IMR-90 (cell line): ENCODE measurements at regions not wholly inside any gene's neighbourhood (a gene's known extent, or its start where the extent isn't known, plus 50 kb on each side); places are given as distances from the start of the nearest gene placed in this dataset.

Experiments
- ATAC-seq: fragments of 200-7000 bp; cut with Tn5 transposase; 2 replicates; pipeline ENCODE4 v1.9.1; 2020; ENCODE audit warnings: low read depth, mild to moderate bottlenecking, moderate library complexity
- BruUV-seq: library from RNA; stranded (reverse); fragments of 400-500 nt; replicated peaks from 2 replicates; lab custom pipeline; 2021; lab: Mats Ljungman, UMichigan
- CTCF ChIA-PET: fragments of 300-600 bp; formaldehyde crosslinking; extraction: SDS; loops from one replicate; lab custom pipeline; 2021; ENCODE audit warnings: antibody characterized with exemption; lab: Yijun Ruan, JAX
- POLR2A ChIA-PET: fragments of 300-600 bp; sonication (Branson Sonifier 250); formaldehyde crosslinking; loops from one replicate; lab custom pipeline; 2022; ENCODE audit warnings: antibody characterized with exemption; ENCODE audit not compliant: unreplicated experiment; lab: Charles Lee
- DNase-seq: peaks from one replicate; pipeline ENCODE4 v3.0.0; 2013
- H2AFZ ChIP-seq: replicated peaks from 2 replicates; pipeline ENCODE3; 2013; ENCODE audit warnings: low read length, mild to moderate bottlenecking; ENCODE audit not compliant: poor library complexity
- H2AK5ac ChIP-seq: 2 replicates; pipeline ENCODE4 v1.6.1; 2013; ENCODE audit warnings: low read depth, low read length, inconsistent platforms
- H2AK9ac ChIP-seq: replicated peaks from 2 replicates; pipeline ENCODE3; 2013; ENCODE audit warnings: mild to moderate bottlenecking, low read depth, low read length, moderate library complexity; ENCODE audit not compliant: poor library complexity
- H2BK120ac ChIP-seq: 2 replicates; pipeline ENCODE4 v1.6.1; 2013; ENCODE audit warnings: low read depth, low read length, inconsistent platforms
- H2BK15ac ChIP-seq: 3 replicates; pipeline ENCODE4 v1.6.1; 2013; ENCODE audit warnings: low read depth, low read length, inconsistent platforms
- H2BK20ac ChIP-seq: 2 replicates; pipeline ENCODE4 v1.6.1; 2013; ENCODE audit warnings: low read depth, mild to moderate bottlenecking, inconsistent platforms, low read length, moderate library complexity
- H2BK5ac ChIP-seq: 2 replicates; pipeline ENCODE4 v1.6.1; 2013; ENCODE audit warnings: mild to moderate bottlenecking, low read depth, low read length, inconsistent platforms; ENCODE audit not compliant: poor library complexity, severe bottlenecking
- H3K14ac ChIP-seq: replicated peaks from 2 replicates; pipeline ENCODE4 v1.6.1; 2013; ENCODE audit warnings: low read depth, low read length, inconsistent platforms
- H3K18ac ChIP-seq: 2 replicates; pipeline ENCODE4 v1.6.1; 2013; ENCODE audit warnings: low read depth, low read length, control low read depth
- H3K23ac ChIP-seq: 2 replicates; pipeline ENCODE4 v1.6.1; 2013; ENCODE audit warnings: low read depth, low read length, inconsistent platforms
- H3K27ac ChIP-seq: 2 replicates; pipeline ENCODE4 v1.5.1; 2013; ENCODE audit warnings: mild to moderate bottlenecking, control low read depth, low read length; ENCODE audit not compliant: insufficient read depth
- H3K27me3 ChIP-seq: 2 replicates; pipeline ENCODE4 v1.6.1; 2013; ENCODE audit warnings: low read length; ENCODE audit not compliant: control insufficient read depth, insufficient read depth
- H3K36me3 ChIP-seq: 2 replicates; pipeline ENCODE4 v1.6.1; 2013; ENCODE audit warnings: low read length, mixed read lengths; ENCODE audit not compliant: control insufficient read depth, insufficient read depth
- H3K4ac ChIP-seq: 2 replicates; pipeline ENCODE4 v1.6.1; 2013; ENCODE audit warnings: low read depth, low read length, inconsistent platforms
- H3K4me1 ChIP-seq: 2 replicates; pipeline ENCODE4 v1.6.1; 2013; ENCODE audit warnings: low read length, mixed read lengths; ENCODE audit not compliant: control insufficient read depth, insufficient read depth
- H3K4me2 ChIP-seq: 2 replicates; pipeline ENCODE4 v1.6.1; 2013; ENCODE audit warnings: low read depth, mild to moderate bottlenecking, control low read depth, low read length, moderate library complexity
- H3K4me3 ChIP-seq: 2 replicates; pipeline ENCODE4 v1.5.1; 2013; ENCODE audit warnings: low read depth, mild to moderate bottlenecking, control low read depth, low read length, moderate library complexity; ENCODE audit not compliant: insufficient read depth
- H3K56ac ChIP-seq: 2 replicates; pipeline ENCODE4 v1.6.1; 2013; ENCODE audit warnings: low read length, inconsistent platforms; ENCODE audit not compliant: insufficient read depth; ENCODE audit errors: extremely low read depth
- H3K79me1 ChIP-seq, 2 experiments: 2 replicates each; pipeline ENCODE4 v1.6.1; 2013; ENCODE audit warnings: low read length in 2 of 2, inconsistent platforms in 1 of 2, low read depth in 1 of 2
- H3K9ac ChIP-seq: 2 replicates; pipeline ENCODE4 v1.6.1; 2013; ENCODE audit warnings: low read depth, low read length, control low read depth
- H3K9me1 ChIP-seq: 2 replicates; pipeline ENCODE4 v1.6.1; 2013; ENCODE audit warnings: low read length, inconsistent platforms; ENCODE audit not compliant: insufficient read depth
- H3K9me3 ChIP-seq: 2 replicates; pipeline ENCODE4 v1.6.1; 2013; ENCODE audit warnings: low read length; ENCODE audit not compliant: control insufficient read depth, insufficient read depth
- H4K20me1 ChIP-seq: 2 replicates; pipeline ENCODE4 v1.6.1; 2013; ENCODE audit warnings: low read length, inconsistent platforms; ENCODE audit not compliant: insufficient read depth
- H4K5ac ChIP-seq: 2 replicates; pipeline ENCODE4 v1.6.1; 2013; ENCODE audit warnings: mild to moderate bottlenecking, low read depth, low read length, control low read depth
- H4K8ac ChIP-seq, 2 experiments: 2 replicates each; pipeline ENCODE4 v1.6.1; 2013; ENCODE audit warnings: low read depth in 2 of 2, low read length in 2 of 2, control low read depth in 1 of 2, inconsistent platforms in 1 of 2
- H4K91ac ChIP-seq: 2 replicates; pipeline ENCODE4 v1.6.1; 2013; ENCODE audit warnings: low read depth, low read length, inconsistent platforms; ENCODE audit not compliant: insufficient read depth
- BHLHE40 ChIP-seq: fragments of 150-350 bp; IDR thresholded peaks from 2 replicates; pipeline ENCODE4 v1.6.1; 2016; ENCODE audit warnings: mild to moderate bottlenecking, low read depth, low read length
- CEBPB ChIP-seq: IDR thresholded peaks from 2 replicates; pipeline ENCODE4 v1.6.1; 2012; ENCODE audit warnings: low read depth, low read length, improper control_type of control experiment
- CHD1 ChIP-seq: IDR thresholded peaks from 2 replicates; pipeline ENCODE4 v1.6.1; 2012; ENCODE audit warnings: low read depth, low read length, improper control_type of control experiment
- FOS ChIP-seq: fragments of 150-350 bp; IDR thresholded peaks from 2 replicates; pipeline ENCODE4 v1.6.1; 2016; ENCODE audit warnings: low read depth, low read length
- MAFK ChIP-seq: IDR thresholded peaks from 2 replicates; pipeline ENCODE4 v1.6.1; 2012; ENCODE audit warnings: low read depth, low read length, improper control_type of control experiment
- MAZ ChIP-seq: IDR thresholded peaks from 2 replicates; pipeline ENCODE4 v1.6.1; 2012; ENCODE audit warnings: low read depth, mild to moderate bottlenecking, low read length, improper control_type of control experiment, moderate library complexity, borderline replicate concordance
- MXI1 ChIP-seq: IDR thresholded peaks from 2 replicates; pipeline ENCODE4 v1.6.1; 2012; ENCODE audit warnings: low read depth, mild to moderate bottlenecking, low read length, moderate library complexity, borderline replicate concordance
- NFE2L2 ChIP-seq: fragments of 150-350 bp; IDR thresholded peaks from 2 replicates; pipeline ENCODE4 v1.6.1; 2016; ENCODE audit warnings: low read depth, mild to moderate bottlenecking, low read length
- POLR2A ChIP-seq: IDR thresholded peaks from 2 replicates; pipeline ENCODE4 v1.6.1; 2012; ENCODE audit warnings: mild to moderate bottlenecking, low read depth, low read length
- RAD21 ChIP-seq: IDR thresholded peaks from 2 replicates; pipeline ENCODE4 v1.6.1; 2012; ENCODE audit warnings: low read length, improper control_type of control experiment
- RCOR1 ChIP-seq: IDR thresholded peaks from 2 replicates; pipeline ENCODE4 v1.6.1; 2012; ENCODE audit warnings: mild to moderate bottlenecking, low read length, improper control_type of control experiment; ENCODE audit not compliant: insufficient replicate concordance
- RFX5 ChIP-seq: IDR thresholded peaks from 2 replicates; pipeline ENCODE4 v1.8.0; 2012; ENCODE audit warnings: low read depth, mild to moderate bottlenecking, low read length, moderate library complexity
- SMC3 ChIP-seq: fragments of 150-350 bp; IDR thresholded peaks from 2 replicates; pipeline ENCODE4 v1.6.1; 2016; ENCODE audit warnings: low read depth, mild to moderate bottlenecking, antibody characterized with exemption, low read length, moderate library complexity
- WGBS, 2 experiments: methylation state at CpG; one replicate each; pipeline versions ENCODE4 v1.1.5 to v1.1.7; 2013; ENCODE audit warnings: missing lambda C conversion rate in 2 of 2; ENCODE audit not compliant: insufficient read length in 1 of 2; ENCODE audit errors: extremely low coverage in 2 of 2; 5-methylcytosine and 5-hydroxymethylcytosine counted together
- dilution Hi-C: fragments of 300-500 bp; cut with HindIII; formaldehyde crosslinking; loops from one replicate; pipeline ENCODE4 v1.14.3; 2018; ENCODE audit warnings: low sequenced_read_pairs; ENCODE audit not compliant: unreplicated experiment
- in situ Hi-C: fragments of 300-500 bp; cut with MboI; formaldehyde crosslinking; loops from 3 replicates; pipeline ENCODE4 v1.14.3; 2019; ENCODE audit warnings: low sequenced_read_pairs, inconsistent platforms, mixed read lengths
- intact Hi-C: fragments of 100-400 bp; cut with micrococcal nuclease; formaldehyde crosslinking; loops from 2 replicates; pipeline ENCODE4 v1.10.0; 2022
- TF ChIP-seq, protein P1 (sequence below): conservative IDR thresholded peaks from 2 replicates; pipeline ENCODE4 v1.5.1; 2012; ENCODE audit warnings: mild to moderate bottlenecking, low read depth, low read length, improper control_type of control experiment
- TF ChIP-seq, protein P2 (sequence below): fragments of 150-350 bp; IDR thresholded peaks from 2 replicates; pipeline ENCODE4 v1.6.1; 2017; ENCODE audit warnings: mild to moderate bottlenecking, antibody characterized with exemption, low read length, low read depth
- TF ChIP-seq, protein P3 (sequence below): fragments of 150-350 bp; IDR thresholded peaks from 2 replicates; pipeline ENCODE4 v1.6.1; 2016; ENCODE audit warnings: low read depth, mild to moderate bottlenecking, low read length, moderate library complexity, borderline replicate concordance

DNA sequence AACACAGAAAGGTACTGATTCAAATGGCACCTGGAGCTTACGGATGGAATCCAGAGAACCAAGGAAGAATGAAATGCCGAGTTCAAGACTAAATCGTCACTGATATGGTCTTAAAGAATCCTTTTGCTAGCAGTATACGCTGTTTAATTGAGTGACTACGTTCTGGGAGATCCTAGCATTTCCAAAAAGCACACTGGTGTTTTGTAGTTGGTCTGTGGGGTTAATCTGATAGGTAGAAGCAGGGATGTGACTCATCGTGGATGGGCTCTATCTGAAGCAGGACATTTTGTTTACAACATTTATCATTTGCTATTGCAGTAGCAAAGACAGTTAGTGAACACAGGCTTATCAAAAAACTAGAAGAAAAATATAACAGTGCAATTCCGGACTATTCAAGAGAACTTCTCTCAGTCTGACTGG lies 169.2 kb upstream of the HMGA2 start:
- Histone ChIP-seq H3K9me1 (peaks cover 8% of the 10 kb centered on the region), H2BK5ac (peak overlapping the region; percentile 95), H3K27ac (peak overlapping the region; percentile 42; the same call in 1 of the 2 replicates), H2BK120ac (peak overlapping the region; percentile 77), H4K8ac (peak overlapping the region; percentile 41 to 86), H3K4me1 (peaks cover 15% of the 10 kb centered on the region), H3K36me3 (no peaks in the 10 kb centered on the region), H3K9ac (no peak overlapping the region), H3K14ac (peak overlapping the region; percentile 36), H3K4me2 (peak overlapping the region; percentile 55; the same call in 1 of the 2 replicates), H3K27me3 (no peaks in the 10 kb centered on the region), H3K56ac (peak overlapping the region; percentile 53), H2AK9ac (no peak overlapping the region), H4K5ac (peak overlapping the region; percentile 87; the same call in 1 of the 2 replicates), H2BK15ac (peak overlapping the region; percentile 71), H4K91ac (peak overlapping the region; percentile 79), H2BK20ac (peak overlapping the region; percentile 85), H3K9me3 (no peaks in the 10 kb centered on the region), H3K4me3 (no peak overlapping the region; the same call in 1 of the 2 replicates), H2AFZ (no peak overlapping the region), H3K4ac (peak overlapping the region; percentile 43; the same call in 1 of the 2 replicates), H3K23ac (peak overlapping the region; percentile 75; the same call in 1 of the 2 replicates), H3K18ac (peak overlapping the region; percentile 97; the same call in 1 of the 2 replicates), H3K79me1 (peaks cover 6 to 32% of the 10 kb centered on the region in 2 experiments; a peak in 2 of 4 replicates), H4K20me1 (no peaks in the 10 kb centered on the region), H2AK5ac (peak overlapping the region; percentile 87)
- no peak for TF ChIP-seq RAD21
- no peak for TF ChIP-seq RCOR1
- TF ChIP-seq, protein P1, sequence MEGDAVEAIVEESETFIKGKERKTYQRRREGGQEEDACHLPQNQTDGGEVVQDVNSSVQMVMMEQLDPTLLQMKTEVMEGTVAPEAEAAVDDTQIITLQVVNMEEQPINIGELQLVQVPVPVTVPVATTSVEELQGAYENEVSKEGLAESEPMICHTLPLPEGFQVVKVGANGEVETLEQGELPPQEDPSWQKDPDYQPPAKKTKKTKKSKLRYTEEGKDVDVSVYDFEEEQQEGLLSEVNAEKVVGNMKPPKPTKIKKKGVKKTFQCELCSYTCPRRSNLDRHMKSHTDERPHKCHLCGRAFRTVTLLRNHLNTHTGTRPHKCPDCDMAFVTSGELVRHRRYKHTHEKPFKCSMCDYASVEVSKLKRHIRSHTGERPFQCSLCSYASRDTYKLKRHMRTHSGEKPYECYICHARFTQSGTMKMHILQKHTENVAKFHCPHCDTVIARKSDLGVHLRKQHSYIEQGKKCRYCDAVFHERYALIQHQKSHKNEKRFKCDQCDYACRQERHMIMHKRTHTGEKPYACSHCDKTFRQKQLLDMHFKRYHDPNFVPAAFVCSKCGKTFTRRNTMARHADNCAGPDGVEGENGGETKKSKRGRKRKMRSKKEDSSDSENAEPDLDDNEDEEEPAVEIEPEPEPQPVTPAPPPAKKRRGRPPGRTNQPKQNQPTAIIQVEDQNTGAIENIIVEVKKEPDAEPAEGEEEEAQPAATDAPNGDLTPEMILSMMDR = no peak
- no peak for TF ChIP-seq MAFK
- TF ChIP-seq MXI1 = no peak
- TF ChIP-seq SMC3 = no peak
- 0 out of 2 replicates have a peak, but pooled peaks have one; percentile 8 for TF ChIP-seq CEBPB
- TF ChIP-seq FOS = peak; percentile 33; the same call in 1 of the 2 replicates
- TF ChIP-seq RFX5 = no peak
- TF ChIP-seq, protein P2, sequence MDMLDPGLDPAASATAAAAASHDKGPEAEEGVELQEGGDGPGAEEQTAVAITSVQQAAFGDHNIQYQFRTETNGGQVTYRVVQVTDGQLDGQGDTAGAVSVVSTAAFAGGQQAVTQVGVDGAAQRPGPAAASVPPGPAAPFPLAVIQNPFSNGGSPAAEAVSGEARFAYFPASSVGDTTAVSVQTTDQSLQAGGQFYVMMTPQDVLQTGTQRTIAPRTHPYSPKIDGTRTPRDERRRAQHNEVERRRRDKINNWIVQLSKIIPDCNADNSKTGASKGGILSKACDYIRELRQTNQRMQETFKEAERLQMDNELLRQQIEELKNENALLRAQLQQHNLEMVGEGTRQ = no peak
- no peak for TF ChIP-seq MAZ
- TF ChIP-seq CHD1 = no peak
- TF ChIP-seq POLR2A = no peak
- TF ChIP-seq NFE2L2 = no peak
- no peak for TF ChIP-seq BHLHE40
- TF ChIP-seq, protein P3, sequence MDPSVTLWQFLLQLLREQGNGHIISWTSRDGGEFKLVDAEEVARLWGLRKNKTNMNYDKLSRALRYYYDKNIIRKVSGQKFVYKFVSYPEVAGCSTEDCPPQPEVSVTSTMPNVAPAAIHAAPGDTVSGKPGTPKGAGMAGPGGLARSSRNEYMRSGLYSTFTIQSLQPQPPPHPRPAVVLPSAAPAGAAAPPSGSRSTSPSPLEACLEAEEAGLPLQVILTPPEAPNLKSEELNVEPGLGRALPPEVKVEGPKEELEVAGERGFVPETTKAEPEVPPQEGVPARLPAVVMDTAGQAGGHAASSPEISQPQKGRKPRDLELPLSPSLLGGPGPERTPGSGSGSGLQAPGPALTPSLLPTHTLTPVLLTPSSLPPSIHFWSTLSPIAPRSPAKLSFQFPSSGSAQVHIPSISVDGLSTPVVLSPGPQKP = no peak
- in situ Hi-C loops = no loop called here
- dilution Hi-C loops = no loop called here
- BruUV-seq = no TSS peak
- intact Hi-C loops = no loop called here
- ChIA-PET POLR2A (no interaction called here), CTCF (no interaction called here)
- ATAC-seq = peak; percentile 15
- peak; percentile 81 for DNase-seq
- WGBS, 2 experiments = 100% methylated on average over 1 of the region's 7 CpGs; no CpG with 5 or more reads in 1 of the 2 experiments
